HG03571 (cell line): ENCODE measurements at regions not wholly inside any gene's neighbourhood (a gene's known extent, or its start where the extent isn't known, plus 50 kb on each side); places are given as distances from the start of the nearest gene placed in this dataset.
"Not testable (repeated sequence)": the region's sequence is repeated elsewhere in the genome, so short reads cannot be mapped to it uniquely, and the experiment has no call there.

Source experiments
- ATAC-seq: cut with Tn5 transposase; IDR thresholded peaks from one replicate; pipeline ENCODE4 v1.9.1; 2021; ENCODE audit not compliant: unreplicated experiment

DNA sequence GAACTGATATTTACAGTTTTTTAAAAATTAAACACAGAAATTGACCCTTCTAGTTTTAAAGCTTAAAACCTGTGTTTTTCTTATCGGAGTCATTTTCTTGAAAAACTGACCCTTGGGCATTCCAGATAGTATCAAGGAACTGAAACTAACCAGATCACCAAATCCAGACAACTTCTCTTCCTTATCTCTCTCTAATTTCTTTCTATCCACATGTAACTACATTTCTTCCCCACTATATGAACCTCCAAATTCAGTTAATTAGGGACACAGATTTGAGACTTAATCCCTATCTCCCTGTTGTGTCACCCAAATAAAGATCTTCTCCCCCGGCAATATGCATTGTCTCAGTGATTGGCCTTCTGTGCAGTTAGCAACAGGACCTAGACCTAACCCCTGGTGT lies 1643.0 kb upstream of the CDH6 start:
- ATAC-seq: no peak

- ATAC-seq: no peak
These were observed 1645.2 kb upstream of the CDH6 start for GRCh38 chr5:29548262-29548661.

DNA sequence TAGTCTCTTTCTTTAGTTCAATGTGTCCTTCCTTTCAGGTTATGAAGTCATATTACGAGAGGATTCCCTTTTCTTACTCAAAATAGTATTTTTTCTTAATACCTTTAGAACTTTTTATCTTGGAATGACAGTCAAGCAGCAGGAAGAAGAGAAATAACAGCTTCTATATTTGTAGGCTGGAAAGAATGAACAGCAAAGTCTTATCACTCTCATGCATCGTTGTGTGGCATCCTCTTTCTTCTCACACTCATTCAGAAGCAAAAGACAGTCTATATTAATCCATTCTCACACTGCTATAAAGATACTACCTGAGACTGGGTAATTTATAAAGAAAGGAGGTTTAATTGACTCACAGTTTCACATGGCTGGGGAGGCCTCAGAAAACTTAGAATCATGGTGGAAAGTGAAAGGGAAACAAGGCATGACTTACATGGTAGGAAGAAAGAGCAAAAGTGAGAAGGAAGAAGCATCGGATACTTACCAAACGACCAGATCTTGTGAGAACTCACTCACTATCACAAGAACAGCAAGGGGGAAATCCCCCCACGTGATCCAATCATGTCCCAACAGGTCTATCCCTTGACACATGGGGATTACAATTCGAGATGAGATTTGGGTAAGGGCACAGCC lies 1646.1 kb upstream of the CDH6 start:
- ATAC-seq: no peak

DNA sequence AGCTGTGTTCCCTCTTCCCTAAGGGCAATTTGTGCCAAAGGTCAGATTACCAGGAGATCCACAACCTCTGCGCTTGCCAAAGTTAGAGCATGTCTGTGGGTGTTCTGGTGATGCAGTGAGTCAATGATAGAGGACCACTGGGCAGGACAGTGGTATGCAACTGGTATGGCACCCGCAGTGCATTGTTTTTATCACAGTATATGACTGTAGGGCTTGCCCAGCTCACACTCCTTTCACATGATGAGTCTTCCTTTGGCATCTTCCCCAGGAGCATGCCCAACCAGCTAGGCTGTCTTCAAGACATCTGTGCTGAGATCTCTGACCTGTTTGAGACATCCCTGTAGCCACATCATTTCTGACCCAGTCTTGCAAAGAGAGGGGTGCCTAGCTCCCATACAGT lies 1650.0 kb upstream of the CDH6 start:
- no peak for ATAC-seq

DNA sequence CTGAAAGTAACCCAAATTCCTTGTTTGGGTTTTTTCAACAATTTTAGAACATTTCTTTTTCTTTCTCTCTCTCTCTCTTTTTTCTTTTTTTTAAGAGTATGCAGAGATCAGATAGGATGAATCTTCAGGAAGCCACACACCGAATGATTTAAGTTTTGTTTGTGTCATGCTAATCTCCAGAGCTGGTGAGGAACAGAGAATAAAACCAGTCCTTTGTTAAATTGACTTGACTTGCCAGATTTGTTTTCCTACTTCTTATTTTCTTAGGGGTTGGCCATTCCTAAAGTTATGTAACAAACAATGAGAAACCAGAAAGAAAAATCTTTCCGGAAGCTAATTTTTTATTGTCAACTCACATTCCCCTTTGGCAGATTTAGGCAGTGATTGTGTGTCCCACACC lies 1669.3 kb upstream of the CDH6 start:
- no peak for ATAC-seq

GRCh38 chr5:29518176-29518575 lies 1675.3 kb upstream of the CDH6 start:
- ATAC-seq: no peak

- ATAC-seq: no peak
These were observed 1677.3 kb upstream of the CDH6 start for GRCh38 chr5:29516224-29516623.

- no peak for ATAC-seq
These were observed 1685.4 kb upstream of the CDH6 start for GRCh38 chr5:29508131-29508530.

DNA sequence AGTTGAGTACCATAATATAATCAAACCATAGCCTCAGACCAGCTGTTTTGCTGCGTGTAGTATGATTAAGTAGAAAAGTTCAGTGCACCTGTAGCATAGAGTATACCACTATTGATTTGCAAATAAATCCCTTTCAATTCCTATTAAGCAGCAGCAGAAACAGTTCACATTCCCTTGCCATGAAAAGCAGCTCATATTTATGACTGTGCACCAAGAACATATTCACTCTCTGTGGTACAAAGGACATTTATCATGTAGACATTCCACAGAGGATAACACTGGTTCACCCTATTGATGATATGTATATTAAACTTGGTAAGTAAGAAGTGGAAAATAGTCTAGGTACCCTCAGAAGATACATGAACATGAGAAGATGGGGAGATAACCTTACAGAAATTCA lies 1689.1 kb upstream of the CDH6 start:
- no peak for ATAC-seq

- ATAC-seq: no peak
These were observed 1694.6 kb upstream of the CDH6 start for GRCh38 chr5:29498860-29499259.

DNA sequence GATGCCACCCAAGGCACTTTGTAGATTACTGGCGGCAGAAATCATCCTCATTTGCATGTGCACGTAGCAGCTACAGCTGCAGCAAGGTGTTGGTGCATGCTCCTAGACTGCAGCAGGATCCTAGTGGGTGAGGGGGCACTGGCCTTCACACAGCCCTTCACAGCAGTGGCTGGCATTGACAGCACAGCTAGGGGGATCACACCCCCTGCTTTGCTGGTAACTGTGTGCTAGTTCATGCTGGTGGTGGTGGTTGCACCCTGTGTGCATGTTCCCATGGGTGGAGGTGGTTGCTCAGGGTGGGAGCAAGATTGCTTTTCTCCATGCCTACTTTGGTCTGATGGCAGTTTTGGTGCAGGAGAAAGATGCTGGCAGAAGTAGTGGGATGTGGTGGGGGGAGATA lies 1695.1 kb upstream of the CDH6 start:
- ATAC-seq: no peak

DNA sequence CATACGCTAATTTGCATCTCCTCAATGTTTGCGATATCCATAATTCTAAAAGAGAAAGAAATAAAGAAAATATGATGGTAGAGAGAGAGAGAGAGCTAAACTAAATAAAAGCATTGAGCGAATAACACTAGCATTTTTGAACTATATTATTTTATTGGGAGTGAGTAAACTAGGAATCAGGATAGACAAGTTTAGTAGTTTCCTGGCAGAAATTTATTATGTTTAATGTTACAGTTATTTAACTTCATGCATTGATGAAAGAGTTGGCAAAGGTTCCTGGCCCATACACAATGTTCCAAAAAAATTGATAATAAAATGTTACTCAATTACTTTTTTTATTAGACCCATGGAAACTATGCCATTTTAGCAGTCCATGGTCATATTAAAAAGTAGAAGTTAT lies 1708.2 kb upstream of the CDH6 start:
- ATAC-seq: no peak

GRCh38 chr5:29469581-29469980 lies 1723.9 kb upstream of the CDH6 start:
- no peak for ATAC-seq

DNA sequence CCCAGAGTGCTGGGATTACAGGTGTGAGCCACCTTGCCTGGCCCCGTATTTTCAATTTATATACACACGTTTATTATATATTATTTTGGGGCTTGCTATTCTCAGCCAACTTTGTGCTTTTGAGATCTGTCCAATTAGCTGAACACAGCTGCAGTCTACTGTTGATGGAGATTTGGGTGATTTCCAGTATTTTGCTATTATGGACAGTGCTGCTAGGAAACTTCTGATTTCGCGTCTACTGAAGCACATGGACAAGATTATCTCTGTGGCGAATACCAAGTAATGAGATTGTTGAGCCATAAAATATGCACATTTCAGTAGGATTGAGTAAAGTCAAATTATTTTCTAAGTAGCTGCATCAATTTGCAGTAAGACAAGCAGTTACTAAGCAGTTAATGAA lies 1731.2 kb upstream of the CDH6 start:
- ATAC-seq: no peak

DNA sequence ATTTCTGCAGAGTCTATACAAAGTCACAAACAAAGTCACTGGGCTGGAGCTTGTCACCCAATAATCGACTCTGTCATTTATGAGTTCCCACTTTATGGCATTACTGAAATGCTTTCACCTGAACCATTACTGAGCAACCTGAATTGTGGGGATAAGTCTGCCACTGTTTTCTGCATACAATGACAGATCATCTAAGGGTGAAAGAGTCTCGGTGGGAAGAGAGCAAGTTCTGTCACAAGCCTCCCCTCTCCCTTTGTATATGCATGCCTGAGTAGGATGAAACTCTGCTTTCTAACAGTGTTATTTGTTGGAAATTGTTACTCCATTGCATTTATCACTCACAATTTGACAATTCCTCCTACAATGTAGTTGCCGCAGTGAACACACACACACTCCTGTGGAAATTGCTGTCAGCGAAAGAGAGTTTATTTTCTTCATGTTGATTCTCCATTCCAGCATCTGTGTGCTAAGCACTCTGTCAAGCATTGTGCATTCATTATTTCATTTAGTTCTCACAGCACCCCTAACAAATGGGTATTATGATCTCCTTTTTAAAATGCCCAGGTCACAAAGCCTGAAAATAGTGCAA lies 1732.4 kb upstream of the CDH6 start:
- ATAC-seq: no peak

GRCh38 chr5:29451004-29451403 lies 1742.5 kb upstream of the CDH6 start:
- not testable (repeated sequence) for ATAC-seq

GRCh38 chr5:29414681-29415080 lies 1778.8 kb upstream of the CDH6 start:
- no peak for ATAC-seq

- ATAC-seq: no peak
These were observed 1780.5 kb upstream of the CDH6 start for GRCh38 chr5:29412979-29413378.

DNA sequence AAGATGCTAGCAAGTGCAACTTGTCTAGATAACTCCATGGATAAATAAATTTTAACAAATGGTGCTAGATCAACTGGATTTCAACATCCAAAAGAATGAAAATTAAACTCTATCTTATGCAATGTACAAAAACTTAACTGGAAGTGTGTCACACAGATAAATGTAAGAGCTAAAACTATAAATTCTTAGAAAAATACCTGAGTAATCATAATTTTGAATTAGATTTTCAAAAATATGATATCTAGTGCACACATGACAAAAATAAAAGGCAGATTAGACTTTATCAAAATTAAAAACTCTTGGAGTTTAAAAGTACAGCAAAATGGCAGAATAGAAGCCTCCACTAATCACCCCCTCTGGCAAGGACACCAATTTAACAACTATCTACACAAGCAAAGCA lies 1791.2 kb upstream of the CDH6 start:
- no peak for ATAC-seq

- ATAC-seq: no peak
These were observed 1803.5 kb upstream of the CDH6 start for GRCh38 chr5:29389993-29390392.

- no peak for ATAC-seq
These were observed 1806.1 kb upstream of the CDH6 start for GRCh38 chr5:29387384-29387783.

DNA sequence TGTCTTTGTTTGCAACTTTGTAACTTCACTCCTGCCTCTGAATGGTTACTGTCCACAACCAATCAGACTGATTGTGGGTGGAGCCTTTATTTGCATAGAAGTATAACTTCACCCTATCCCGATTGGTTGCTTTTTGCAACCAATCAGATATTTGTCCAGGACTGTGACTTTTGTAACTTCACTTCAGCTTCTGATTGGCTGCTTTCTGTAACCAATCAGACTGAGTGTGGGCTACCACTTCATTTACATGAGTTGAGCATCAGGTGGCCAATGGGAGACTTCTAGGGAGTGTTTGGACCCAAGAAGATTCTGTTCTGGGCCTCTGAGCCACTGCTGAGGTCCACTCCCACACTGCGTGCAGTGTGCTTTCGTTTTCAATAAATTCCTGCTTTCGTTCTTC lies 1810.7 kb upstream of the CDH6 start:
- no peak for ATAC-seq

DNA sequence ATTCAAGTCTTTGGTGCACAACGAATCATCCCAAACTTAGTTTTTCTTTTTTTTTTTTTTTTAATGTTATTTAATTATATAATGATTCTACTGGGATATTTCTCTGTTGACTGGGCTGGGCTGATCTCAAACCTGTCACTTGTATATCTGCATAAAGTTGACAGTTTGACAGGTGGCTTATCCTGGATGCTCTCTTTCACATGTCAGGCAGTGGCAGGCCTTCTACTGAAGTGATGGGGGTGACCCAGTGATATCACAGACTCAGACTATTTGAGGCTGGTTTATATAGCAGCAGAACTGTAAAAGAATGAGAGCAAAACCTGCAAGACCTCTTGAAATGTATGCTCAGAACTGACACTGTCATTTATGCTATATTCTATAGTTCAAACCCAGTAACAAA lies 1813.5 kb upstream of the CDH6 start:
- no peak for ATAC-seq
